WTC11 (cell line): ENCODE measurements at regions not wholly inside any gene's neighbourhood (a gene's known extent, or its start where the extent isn't known, plus 50 kb on each side); places are given as distances from the start of the nearest gene placed in this dataset.

Experiments
- ATAC-seq: fragments of 200-7000 bp; cut with Tn5 transposase; 2 replicates; pipeline ENCODE4 v1.10.0; 2021; ENCODE audit warnings: mild to moderate bottlenecking, moderate library complexity
- CTCF ChIA-PET: fragments of 300-600 bp; sonication (Branson Sonifier 250); formaldehyde crosslinking; loops from one replicate; lab custom pipeline; 2021; ENCODE audit warnings: antibody characterized with exemption; lab: Charles Lee
- POLR2A ChIA-PET: fragments of 350-600 bp; sonication (Branson Sonifier 250); formaldehyde crosslinking; loops from one replicate; lab custom pipeline; 2021; ENCODE audit warnings: antibody characterized with exemption; lab: Charles Lee
- DNase-seq: peaks from one replicate; pipeline ENCODE4 v3.0.0; 2021; ENCODE audit warnings: low spot score
- H3K27ac Mint-ChIP-seq: 2 replicates; pipeline ENCODE4 v1.8.0; 2021; ENCODE audit warnings: mixed read lengths
- H3K27me3 Mint-ChIP-seq: 2 replicates; pipeline ENCODE4 v1.8.0; 2021; ENCODE audit warnings: low read depth, mild to moderate bottlenecking, moderate library complexity, mixed read lengths
- H3K36me3 Mint-ChIP-seq: 2 replicates; pipeline ENCODE4 v1.8.0; 2021; ENCODE audit warnings: mixed read lengths
- H3K4me1 Mint-ChIP-seq: 2 replicates; pipeline ENCODE4 v1.8.0; 2022; ENCODE audit warnings: mixed read lengths
- H3K4me3 Mint-ChIP-seq: 2 replicates; pipeline ENCODE4 v1.8.0; 2021; ENCODE audit warnings: mild to moderate bottlenecking, moderate library complexity, mixed read lengths
- H3K9me3 Mint-ChIP-seq: 2 replicates; pipeline ENCODE4 v1.8.0; 2021; ENCODE audit warnings: mixed read lengths
- CREM ChIP-seq: sonication (generic); formaldehyde crosslinking; IDR thresholded peaks from 2 replicates; pipeline ENCODE4 v1.8.1; 2022; ENCODE audit warnings: mild to moderate bottlenecking, missing genetic modification reagents, moderate library complexity
- CTCF ChIP-seq: fragments of 200-600 bp; IDR thresholded peaks from 2 replicates; pipeline ENCODE4 v1.8.0; 2022; ENCODE audit warnings: antibody characterized with exemption
- E2F5 ChIP-seq: sonication (generic); formaldehyde crosslinking; IDR thresholded peaks from 2 replicates; pipeline ENCODE4 v1.8.1; 2022; ENCODE audit warnings: mild to moderate bottlenecking, moderate library complexity, missing genetic modification reagents
- FOXK1 ChIP-seq: sonication (generic); formaldehyde crosslinking; IDR thresholded peaks from 2 replicates; pipeline ENCODE4 v1.8.0; 2022; ENCODE audit warnings: mild to moderate bottlenecking, moderate library complexity, missing genetic modification reagents
- FOXP4 ChIP-seq: sonication (generic); formaldehyde crosslinking; IDR thresholded peaks from 2 replicates; pipeline ENCODE4 v1.8.0; 2022; ENCODE audit warnings: mild to moderate bottlenecking, missing genetic modification reagents
- IRF1 ChIP-seq: sonication (generic); formaldehyde crosslinking; IDR thresholded peaks from 2 replicates; pipeline ENCODE4 v1.8.0; 2023; ENCODE audit warnings: missing genetic modification reagents
- NFYB ChIP-seq: sonication (generic); formaldehyde crosslinking; conservative IDR thresholded peaks from 2 replicates; pipeline ENCODE4 v1.8.0; 2022; ENCODE audit warnings: low read depth, missing genetic modification reagents
- NR2C2 ChIP-seq: sonication (generic); formaldehyde crosslinking; IDR thresholded peaks from 2 replicates; pipeline ENCODE4 v1.8.0; 2022; ENCODE audit warnings: mild to moderate bottlenecking, missing genetic modification reagents
- PRDM15 ChIP-seq: sonication (generic); formaldehyde crosslinking; IDR thresholded peaks from 2 replicates; pipeline ENCODE4 v1.8.0; 2022; ENCODE audit warnings: missing genetic modification reagents
- PRRX2 ChIP-seq: fragments of 250-450 bp; sonication (Bioruptor Pico); IDR thresholded peaks from 2 replicates; pipeline ENCODE4 v1.8.0; 2021; ENCODE audit warnings: mild to moderate bottlenecking
- SP1 ChIP-seq: sonication (generic); formaldehyde crosslinking; conservative IDR thresholded peaks from 2 replicates; pipeline ENCODE4 v1.8.1; 2022; ENCODE audit warnings: missing genetic modification reagents
- TEAD1 ChIP-seq: sonication (generic); formaldehyde crosslinking; IDR thresholded peaks from 2 replicates; pipeline ENCODE4 v1.8.0; 2022; ENCODE audit warnings: mild to moderate bottlenecking, missing genetic modification reagents
- ZNF219 ChIP-seq: sonication (generic); formaldehyde crosslinking; IDR thresholded peaks from 2 replicates; pipeline ENCODE4 v1.8.0; 2023; ENCODE audit warnings: missing genetic modification reagents, mild to moderate bottlenecking, borderline replicate concordance
- ZNF512 ChIP-seq: sonication (generic); formaldehyde crosslinking; IDR thresholded peaks from 2 replicates; pipeline ENCODE4 v1.8.1; 2022; ENCODE audit warnings: missing genetic modification reagents, borderline replicate concordance
- ZNF532 ChIP-seq: fragments of 250-450 bp; sonication (Bioruptor Pico); IDR thresholded peaks from 2 replicates; pipeline ENCODE4 v1.9.0; 2021; ENCODE audit warnings: mild to moderate bottlenecking, borderline replicate concordance
- ZNF671 ChIP-seq: fragments of 250-450 bp; sonication (Bioruptor Pico); IDR thresholded peaks from 2 replicates; pipeline ENCODE4 v1.8.0; 2021; ENCODE audit warnings: mild to moderate bottlenecking

- ChIA-PET POLR2A (interaction anchor here (0.6 kb wide), 1 partner anchor 141 kb away, joined by 3 read pairs; no protein-coding TSS in a partner anchor), CTCF (no interaction called here)
- H3K27me3 Mint-ChIP-seq: no peaks in the 10 kb centered on the region
- no peaks in the 10 kb centered on the region for H3K36me3 Mint-ChIP-seq
- no peaks in the 10 kb centered on the region for H3K4me1 Mint-ChIP-seq
- ATAC-seq: no peak
- no peak overlapping the region for H3K4me3 Mint-ChIP-seq
- no peaks in the 10 kb centered on the region for H3K9me3 Mint-ChIP-seq
- no peak for TF ChIP-seq NR2C2 (CRISPR knock-in tag)
- TF ChIP-seq SP1 (CRISPR knock-in tag): no peak
- no peak for TF ChIP-seq ZNF512 (CRISPR knock-in tag)
- no peak for TF ChIP-seq ZNF219 (CRISPR knock-in tag)
- no peak for TF ChIP-seq CREM (CRISPR knock-in tag)
- no peak for TF ChIP-seq NFYB (CRISPR knock-in tag)
- no peak for TF ChIP-seq ZNF671 (CRISPR knock-in tag)
- TF ChIP-seq CTCF: no peak
- no peak for TF ChIP-seq PRDM15 (CRISPR knock-in tag)
- no peak for TF ChIP-seq IRF1 (CRISPR knock-in tag)
- no peak for TF ChIP-seq FOXP4 (CRISPR knock-in tag)
- TF ChIP-seq E2F5 (CRISPR knock-in tag): no peak
- no peak for TF ChIP-seq ZNF532
- no peak for TF ChIP-seq PRRX2 (CRISPR knock-in tag)
- TF ChIP-seq FOXK1 (CRISPR knock-in tag): no peak
- TF ChIP-seq TEAD1: no peak
- no peak overlapping the region for H3K27ac Mint-ChIP-seq
- no peak for DNase-seq
Measured at GRCh38 chr14:26121181-26121580, 476.7 kb downstream of the NOVA1 start.
